DOHH2 (cell line): ENCODE measurements at regions not wholly inside any gene's neighbourhood (a gene's known extent, or its start where the extent isn't known, plus 50 kb on each side); places are given as distances from the start of the nearest gene placed in this dataset.

Experiments
- CTCF ChIP-seq: fragments of 200-600 bp; sonication (generic); IDR thresholded peaks from one replicate; pipeline ENCODE4 v1.5.1; 2014; ENCODE audit warnings: antibody characterized with exemption, mild to moderate bottlenecking, low read depth, low read length; ENCODE audit not compliant: poor library complexity, severe bottlenecking
- EZH2phosphoT487 ChIP-seq: fragments of 200-600 bp; sonication (generic); IDR thresholded peaks from 2 replicates; pipeline ENCODE4 v1.6.1; 2017; ENCODE audit warnings: borderline replicate concordance, mild to moderate bottlenecking, antibody characterized with exemption, low read length, moderate library complexity, mixed read lengths

- TF ChIP-seq CTCF: no peak
- no peak for TF ChIP-seq EZH2phosphoT487
Observed at GRCh38 chr4:187777954-187778353, 217.6 kb upstream of the ZFP42 start.
